Keratinocyte (primary cell): ENCODE measurements at regions not wholly inside any gene's neighbourhood (a gene's known extent, or its start where the extent isn't known, plus 50 kb on each side); places are given as distances from the start of the nearest gene placed in this dataset.

ENCODE experiments used
- DNase-seq: peaks from one replicate; pipeline ENCODE4 v3.0.0-alpha.2; 2011; ENCODE audit warnings: low read depth, missing footprints, low spot score
- FAIRE-seq: peaks from 2 replicates; lab custom pipeline; 2011; peaks lifted over from hg19 to GRCh38; lab: Jason Lieb, UNC
- H2AFZ ChIP-seq: 2 replicates; pipeline ENCODE4 v1.6.0; 2012; ENCODE audit warnings: low read length, control low read depth, inconsistent platforms; ENCODE audit not compliant: control insufficient read depth
- H3K27ac ChIP-seq: 2 replicates; pipeline ENCODE4 v1.5.1; 2011; ENCODE audit warnings: low read length; ENCODE audit not compliant: control insufficient read depth, insufficient read depth
- H3K27me3 ChIP-seq: 3 replicates; pipeline ENCODE4 v1.6.0; 2011; ENCODE audit warnings: low read length; ENCODE audit not compliant: control insufficient read depth, insufficient read depth; ENCODE audit errors: extremely low read depth
- H3K36me3 ChIP-seq, 2 experiments: 2 replicates in 1 of 2; 3 replicates in 1 of 2; pipeline ENCODE4 v1.5.1; 2011; ENCODE audit warnings: low read length in 2 of 2, mild to moderate bottlenecking in 1 of 2; ENCODE audit not compliant: control insufficient read depth in 2 of 2, insufficient read depth in 2 of 2; ENCODE audit errors: extremely low read depth in 1 of 2
- H3K4me1 ChIP-seq: 3 replicates; pipeline ENCODE4 v1.5.1; 2011; ENCODE audit warnings: low read length; ENCODE audit not compliant: control insufficient read depth, insufficient read depth; ENCODE audit errors: extremely low read depth
- H3K4me2 ChIP-seq: 3 replicates; pipeline ENCODE4 v1.6.0; 2011; ENCODE audit warnings: low read depth, low read length; ENCODE audit not compliant: control insufficient read depth, insufficient read depth; ENCODE audit errors: extremely low read depth
- H3K4me3 ChIP-seq, 3 experiments: fragments of 200-600 bp in 1 of 3; sonication (generic) in 1 of 3; 2 replicates in 2 of 3; 3 replicates in 1 of 3; pipeline ENCODE4 v1.5.1; 2011 to 2016; ENCODE audit warnings: low read length in 3 of 3, mild to moderate bottlenecking in 3 of 3, control low read depth in 2 of 3, inconsistent platforms in 1 of 3, low read depth in 1 of 3, mixed read lengths in 1 of 3, mixed run types in 1 of 3, moderate library complexity in 1 of 3; ENCODE audit not compliant: control insufficient read depth in 2 of 3, insufficient read depth in 2 of 3; ENCODE audit errors: extremely low read depth in 1 of 3
- H3K79me2 ChIP-seq: 2 replicates; pipeline ENCODE4 v1.6.0; 2012; ENCODE audit warnings: low read length; ENCODE audit not compliant: control insufficient read depth, insufficient read depth
- H3K9ac ChIP-seq: 3 replicates; pipeline ENCODE4 v1.6.0; 2011; ENCODE audit warnings: low read length; ENCODE audit not compliant: control insufficient read depth, insufficient read depth; ENCODE audit errors: extremely low read depth
- H3K9me1 ChIP-seq: 3 replicates; pipeline ENCODE4 v1.6.0; 2011; ENCODE audit warnings: low read length; ENCODE audit not compliant: control insufficient read depth, insufficient read depth; ENCODE audit errors: extremely low read depth
- H3K9me3 ChIP-seq: 2 replicates; pipeline ENCODE4 v1.5.1; 2012; ENCODE audit warnings: low read depth, low read length; ENCODE audit not compliant: control insufficient read depth
- H4K20me1 ChIP-seq: 3 replicates; pipeline ENCODE4 v1.6.0; 2011; ENCODE audit warnings: low read length; ENCODE audit not compliant: control insufficient read depth, insufficient read depth; ENCODE audit errors: extremely low read depth
- CTCF ChIP-seq, 3 experiments: IDR thresholded peaks in 1 of 3; conservative IDR thresholded peaks in 1 of 3; optimal IDR thresholded peaks in 1 of 3; 2 replicates in 2 of 3; 3 replicates in 1 of 3; pipeline versions ENCODE3 to v1.5.1; 2011; ENCODE audit warnings: low read length in 3 of 3, mild to moderate bottlenecking in 3 of 3, moderate library complexity in 2 of 3, control low read depth in 1 of 3, inconsistent platforms in 1 of 3; ENCODE audit not compliant: insufficient read depth in 2 of 3; ENCODE audit errors: extremely low read depth in 1 of 3
- EZH2 ChIP-seq: IDR thresholded peaks from one replicate; pipeline ENCODE4 v1.6.1; 2012; ENCODE audit warnings: inconsistent platforms, mild to moderate bottlenecking, low read length, moderate library complexity
- dilution Hi-C: fragments of 300-500 bp; cut with MboI; formaldehyde crosslinking; loops from one replicate; pipeline ENCODE4 v1.7.0; 2020; ENCODE audit warnings: low sequenced_read_pairs; ENCODE audit not compliant: extremely low pct_ligation_motif_present

- Histone ChIP-seq H3K4me3 (no peak overlapping the region), H4K20me1 (no peaks in the 10 kb centered on the region), H3K4me2 (no peak overlapping the region), H3K9me3 (no peaks in the 10 kb centered on the region), H3K27me3 (no peaks in the 10 kb centered on the region), H3K4me1 (peaks cover 2% of the 10 kb centered on the region), H3K9me1 (no peaks in the 10 kb centered on the region), H2AFZ (no peak overlapping the region), H3K9ac (no peak overlapping the region), H3K36me3 (no peaks in the 10 kb centered on the region), H3K27ac (no peak overlapping the region), H3K79me2 (no peaks in the 10 kb centered on the region)
- dilution Hi-C loops: no loop called here
- no peak for DNase-seq
- no peak for FAIRE-seq
- TF ChIP-seq CTCF (optimal IDR thresholded peaks at IDR 0.05 in 1 of 3, IDR thresholded peaks at IDR 0.05 in 1 of 3, conservative IDR thresholded peaks at IDR 0.05 in 1 of 3; ENCODE audit: extremely low read depth in 1 of 3, insufficient read depth in 2 of 3, low read length in 3 of 3): peak; percentile 49 to 77 (median 73)
- TF ChIP-seq EZH2: no peak
Observed at GRCh38 chr10:69742928-69743602, 58.6 kb upstream of the COL13A1 start.

GRCh38 chr10:69744971-69745370 lies 56.7 kb upstream of the COL13A1 start:
- Histone ChIP-seq H3K9me1 (peaks cover 3% of the 10 kb centered on the region), H3K79me2 (no peaks in the 10 kb centered on the region), H3K4me3 (no peak overlapping the region), H3K4me2 (no peak overlapping the region), H3K36me3 (no peaks in the 10 kb centered on the region), H3K9ac (no peak overlapping the region), H3K27me3 (no peaks in the 10 kb centered on the region), H4K20me1 (no peaks in the 10 kb centered on the region), H3K27ac (no peak overlapping the region), H3K4me1 (peaks cover 2% of the 10 kb centered on the region), H2AFZ (no peak overlapping the region), H3K9me3 (no peaks in the 10 kb centered on the region)
- dilution Hi-C loops: no loop called here
- no peak for TF ChIP-seq CTCF (optimal IDR thresholded peaks at IDR 0.05 in 1 of 3, IDR thresholded peaks at IDR 0.05 in 1 of 3, conservative IDR thresholded peaks at IDR 0.05 in 1 of 3; ENCODE audit: extremely low read depth in 1 of 3, insufficient read depth in 2 of 3, low read length in 3 of 3)
- TF ChIP-seq EZH2: no peak
- peak; percentile 17 for FAIRE-seq
- DNase-seq: no peak
